H1 (cell line): ENCODE measurements at regions not wholly inside any gene's neighbourhood (a gene's known extent, or its start where the extent isn't known, plus 50 kb on each side); places are given as distances from the start of the nearest gene placed in this dataset.

Experiments
- CTCF ChIA-PET: fragments of 300-600 bp; sonication (Branson Sonifier 250); formaldehyde crosslinking; loops from one replicate; lab custom pipeline; 2021; ENCODE audit not compliant: partially characterized antibody; lab: Charles Lee
- POLR2A ChIA-PET: fragments of 300-600 bp; sonication (Branson Sonifier 250); formaldehyde crosslinking; loops from one replicate; lab custom pipeline; 2021; ENCODE audit warnings: inconsistent platforms; ENCODE audit not compliant: partially characterized antibody; lab: Charles Lee
- DNase-seq, 2 experiments: peaks; one replicate each; pipeline versions ENCODE4 v3.0.0 to v3.0.0-alpha.2; 2010 to 2022; ENCODE audit warnings: low spot score in 2 of 2, low read depth in 1 of 2, mixed read lengths in 1 of 2
- FAIRE-seq: peaks from 2 replicates; lab custom pipeline; 2011; peaks lifted over from hg19 to GRCh38; lab: Jason Lieb, UNC
- H2AFZ ChIP-seq: 2 replicates; pipeline ENCODE4 v1.8.1; 2012; ENCODE audit warnings: low read length, inconsistent platforms
- H2AK5ac ChIP-seq: 2 replicates; pipeline ENCODE4 v1.6.1; 2013; ENCODE audit warnings: low read depth, low read length
- H2BK120ac ChIP-seq: replicated peaks from 2 replicates; pipeline ENCODE3; 2013; ENCODE audit warnings: low read depth, low read length, inconsistent platforms
- H2BK12ac ChIP-seq: 2 replicates; pipeline ENCODE4 v1.6.1; 2013; ENCODE audit warnings: low read depth, low read length
- H2BK15ac ChIP-seq: 2 replicates; pipeline ENCODE4 v1.6.1; 2013; ENCODE audit warnings: low read length
- H2BK20ac ChIP-seq: 2 replicates; pipeline ENCODE4 v1.6.1; 2013; ENCODE audit warnings: low read length
- H2BK5ac ChIP-seq: 2 replicates; pipeline ENCODE4 v1.6.1; 2013; ENCODE audit warnings: low read depth, low read length
- H3K14ac ChIP-seq: 2 replicates; pipeline ENCODE4 v1.6.1; 2013; ENCODE audit warnings: inconsistent platforms; ENCODE audit not compliant: insufficient read length
- H3K18ac ChIP-seq: 2 replicates; pipeline ENCODE4 v1.6.1; 2013; ENCODE audit warnings: low read length; ENCODE audit errors: extremely low read depth
- H3K23ac ChIP-seq: 2 replicates; pipeline ENCODE4 v1.6.1; 2013; ENCODE audit warnings: inconsistent platforms; ENCODE audit not compliant: insufficient read length
- H3K23me2 ChIP-seq: 2 replicates; pipeline ENCODE4 v1.6.1; 2013; ENCODE audit warnings: low read depth, low read length
- H3K27ac ChIP-seq: 2 replicates; pipeline ENCODE4 v1.6.1; 2011; ENCODE audit warnings: low read depth, low read length, inconsistent platforms
- H3K27me3 ChIP-seq, 4 experiments: replicated peaks in 1 of 4; 1 replicate in 1 of 4; 2 replicates in 3 of 4; pipeline versions ENCODE4 v1.6.1 to v1.8.1; 2011 to 2013; ENCODE audit warnings: low read length in 3 of 4, mild to moderate bottlenecking in 3 of 4, inconsistent platforms in 2 of 4, mixed read lengths in 2 of 4, moderate library complexity in 1 of 4; ENCODE audit not compliant: control insufficient read depth in 3 of 4, insufficient read depth in 3 of 4; ENCODE audit errors: extremely low read depth in 1 of 4
- H3K36me3 ChIP-seq, 4 experiments: 2 replicates each; pipeline versions ENCODE4 v1.6.1 to v1.8.1; 2011 to 2013; ENCODE audit warnings: mild to moderate bottlenecking in 4 of 4, low read length in 3 of 4, moderate library complexity in 2 of 4, control low read depth in 1 of 4, inconsistent platforms in 1 of 4; ENCODE audit not compliant: insufficient read depth in 4 of 4, control insufficient read depth in 2 of 4
- H3K4ac ChIP-seq: replicated peaks from 2 replicates; pipeline ENCODE3; 2013; ENCODE audit warnings: low read length, low read depth, mixed read lengths, inconsistent platforms; ENCODE audit not compliant: insufficient read length
- H3K4me1 ChIP-seq, 4 experiments: replicated peaks in 1 of 4; 1 replicate in 1 of 4; 2 replicates in 3 of 4; pipeline versions ENCODE4 v1.6.1 to v1.8.1; 2011 to 2013; ENCODE audit warnings: low read length in 3 of 4, inconsistent platforms in 2 of 4, mixed read lengths in 1 of 4; ENCODE audit not compliant: insufficient read depth in 4 of 4, control insufficient read depth in 3 of 4
- H3K4me2 ChIP-seq, 2 experiments: 2 replicates each; pipeline versions ENCODE4 v1.6.1 to v1.8.1; 2011 to 2013; ENCODE audit warnings: low read depth in 2 of 2, low read length in 2 of 2, control low read depth in 1 of 2, inconsistent platforms in 1 of 2, mild to moderate bottlenecking in 1 of 2; ENCODE audit not compliant: insufficient read depth in 1 of 2
- H3K4me3 ChIP-seq, 4 experiments: fragments of 200-600, 300-600 bp in 1 of 4; sonication (generic), shearing (Covaris generic), sonication (Bioruptor Twin) in 1 of 4; 2 replicates each; pipeline versions ENCODE4 v1.5.1 to v1.8.1; 2011 to 2016; ENCODE audit warnings: low read length in 4 of 4, low read depth in 3 of 4, control low read depth in 2 of 4, inconsistent platforms in 2 of 4, mild to moderate bottlenecking in 2 of 4, mixed read lengths in 1 of 4, moderate library complexity in 1 of 4; ENCODE audit not compliant: insufficient read depth in 2 of 4; ENCODE audit errors: extremely low read depth in 1 of 4
- H3K56ac ChIP-seq: replicated peaks from 2 replicates; pipeline ENCODE3; 2013; ENCODE audit warnings: low read depth, mild to moderate bottlenecking, mixed read lengths, low read length, inconsistent platforms; ENCODE audit not compliant: insufficient read length
- H3K79me1 ChIP-seq: 2 replicates; pipeline ENCODE4 v1.6.1; 2013; ENCODE audit warnings: low read depth, low read length, control low read depth
- H3K79me2 ChIP-seq, 2 experiments: 2 replicates each; pipeline versions ENCODE4 v1.6.1 to v1.8.1; 2012 to 2013; ENCODE audit warnings: low read length in 2 of 2, mild to moderate bottlenecking in 2 of 2, inconsistent platforms in 1 of 2; ENCODE audit not compliant: insufficient read depth in 2 of 2, control insufficient read depth in 1 of 2
- H3K9ac ChIP-seq, 4 experiments: replicated peaks in 1 of 4; 1 replicate in 1 of 4; 2 replicates in 3 of 4; pipeline versions ENCODE4 v1.6.1 to v1.8.1; 2011 to 2013; ENCODE audit warnings: low read depth in 3 of 4, low read length in 3 of 4, control low read depth in 2 of 4, mild to moderate bottlenecking in 2 of 4, moderate library complexity in 2 of 4, inconsistent platforms in 1 of 4; ENCODE audit errors: extremely low read depth in 1 of 4
- H3K9me3 ChIP-seq, 2 experiments: 2 replicates each; pipeline versions ENCODE4 v1.6.1 to v1.8.1; 2012 to 2013; ENCODE audit warnings: mild to moderate bottlenecking in 2 of 2, moderate library complexity in 2 of 2, control low read depth in 1 of 2, inconsistent platforms in 1 of 2, low read depth in 1 of 2, low read length in 1 of 2, mixed read lengths in 1 of 2; ENCODE audit not compliant: insufficient read depth in 2 of 2
- H4K20me1 ChIP-seq, 2 experiments: replicated peaks in 1 of 2; 2 replicates each; pipeline versions ENCODE3 to v1.8.1; 2011 to 2013; ENCODE audit warnings: inconsistent platforms in 2 of 2, low read length in 2 of 2, mild to moderate bottlenecking in 1 of 2; ENCODE audit not compliant: insufficient read depth in 2 of 2, control insufficient read depth in 1 of 2
- H4K5ac ChIP-seq: 2 replicates; pipeline ENCODE4 v1.6.1; 2013; ENCODE audit warnings: low read length, low read depth, mixed read lengths, inconsistent platforms; ENCODE audit not compliant: insufficient read length
- H4K8ac ChIP-seq: 2 replicates; pipeline ENCODE4 v1.8.0; 2013; ENCODE audit warnings: mild to moderate bottlenecking, moderate library complexity, low read length, inconsistent platforms; ENCODE audit not compliant: insufficient read depth; ENCODE audit errors: extremely low read depth
- H4K91ac ChIP-seq: replicated peaks from 2 replicates; pipeline ENCODE3; 2013; ENCODE audit warnings: low read length, mixed read lengths, inconsistent platforms; ENCODE audit not compliant: insufficient read length
- ATF2 ChIP-seq: IDR thresholded peaks from 2 replicates; pipeline ENCODE4 v1.6.1; 2012; ENCODE audit warnings: low read length, inconsistent platforms
- BACH1 ChIP-seq: IDR thresholded peaks from 2 replicates; pipeline ENCODE4 v1.6.1; 2012; ENCODE audit warnings: low read length, improper control_type of control experiment
- BRCA1 ChIP-seq: IDR thresholded peaks from 2 replicates; pipeline ENCODE4 v1.6.1; 2012; ENCODE audit warnings: low read depth, low read length, improper control_type of control experiment
- CBX8 ChIP-seq: fragments of 300-800, 300-1000 bp; sonication (generic); IDR thresholded peaks from 2 replicates; pipeline ENCODE4 v1.7.1; 2016; ENCODE audit warnings: low read depth, low read length, borderline replicate concordance
- CEBPB ChIP-seq: IDR thresholded peaks from 2 replicates; pipeline ENCODE4 v1.6.1; 2012; ENCODE audit warnings: low read depth, low read length
- FOSL1 ChIP-seq: IDR thresholded peaks from 2 replicates; pipeline ENCODE4 v1.6.1; 2011; ENCODE audit warnings: mild to moderate bottlenecking, low read depth, low read length, moderate library complexity; ENCODE audit not compliant: insufficient read depth
- NANOG ChIP-seq: IDR thresholded peaks from 2 replicates; pipeline ENCODE4 v1.6.1; 2011; ENCODE audit warnings: low read length, low read depth, mild to moderate bottlenecking, inconsistent platforms; ENCODE audit not compliant: insufficient read depth, poor library complexity, severe bottlenecking
- NRF1 ChIP-seq: IDR thresholded peaks from 2 replicates; pipeline ENCODE4 v1.6.1; 2011; ENCODE audit warnings: mild to moderate bottlenecking, low read depth, low read length, improper control_type of control experiment
- POLR2A ChIP-seq, 2 experiments: IDR thresholded peaks; 1 replicate in 1 of 2; 2 replicates in 1 of 2; pipeline ENCODE4 v1.6.1; 2011; ENCODE audit warnings: low read depth in 2 of 2, low read length in 2 of 2, mild to moderate bottlenecking in 2 of 2; ENCODE audit errors: control extremely low read depth in 1 of 2
- RAD21 ChIP-seq, 2 experiments: IDR thresholded peaks in 1 of 2; conservative IDR thresholded peaks in 1 of 2; 2 replicates each; pipeline ENCODE4 v1.6.1; 2011; ENCODE audit warnings: low read depth in 2 of 2, low read length in 2 of 2, improper control_type of control experiment in 1 of 2, inconsistent platforms in 1 of 2, mild to moderate bottlenecking in 1 of 2, moderate library complexity in 1 of 2
- TAF7 ChIP-seq: optimal IDR thresholded peaks from 2 replicates; pipeline ENCODE3; 2011; ENCODE audit warnings: low read depth, mild to moderate bottlenecking, inconsistent platforms, low read length, moderate library complexity, borderline replicate concordance
- WGBS, 2 experiments: shearing (Covaris generic) in 1 of 2; methylation state at CpG; one replicate each; pipeline versions ENCODE4 v1.1.6 to v1.1.7; 2013 to 2015; ENCODE audit warnings: low lambda C conversion rate in 2 of 2, mixed read lengths in 2 of 2, inconsistent platforms in 1 of 2, low coverage in 1 of 2, missing lambda C conversion rate in 1 of 2; ENCODE audit not compliant: insufficient replicate concordance in 2 of 2, insufficient coverage in 1 of 2, insufficient read length in 1 of 2; ENCODE audit errors: extremely low coverage in 1 of 2, missing lambda C conversion rate in 1 of 2; 5-methylcytosine and 5-hydroxymethylcytosine counted together
- TF ChIP-seq, protein P1 (sequence below): IDR thresholded peaks from 2 replicates; pipeline ENCODE4 v1.6.1; 2011; ENCODE audit warnings: low read length, improper control_type of control experiment

DNA sequence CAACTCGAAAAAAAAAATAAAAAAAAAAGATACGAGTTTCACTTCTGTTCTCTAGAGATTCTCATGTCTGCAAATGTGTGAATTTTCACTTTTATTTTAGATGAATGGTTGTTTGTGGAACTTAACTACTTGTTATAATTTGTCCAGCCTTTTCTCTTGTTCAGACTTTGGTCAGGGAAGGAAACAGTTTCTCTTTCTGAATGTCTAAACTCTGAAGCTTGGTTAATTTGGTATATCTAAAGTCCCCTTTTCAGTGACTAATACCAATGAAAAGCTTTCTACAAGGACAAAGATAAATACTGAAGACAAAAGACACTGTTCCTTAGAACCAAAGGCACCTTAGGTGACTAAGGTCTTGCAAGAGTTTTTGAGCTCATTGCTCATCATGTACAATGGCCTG lies 144.4 kb upstream of the PIEZO2 start:
- Histone ChIP-seq H4K5ac (no peak overlapping the region), H3K23me2 (no peaks in the 10 kb centered on the region), H3K23ac (no peak overlapping the region), H3K79me1 (no peaks in the 10 kb centered on the region), H3K4ac (no peak overlapping the region), H4K20me1 (no peaks in the 10 kb centered on the region), H4K8ac (no peak overlapping the region), H2AFZ (no peak overlapping the region), H3K4me3 (no peak overlapping the region), H3K36me3 (no peaks in the 10 kb centered on the region), H4K91ac (no peak overlapping the region), H3K56ac (no peak overlapping the region), H3K27ac (no peak overlapping the region), H2AK5ac (no peak overlapping the region), H2BK5ac (no peak overlapping the region), H3K27me3 (no peaks in the 10 kb centered on the region), H3K14ac (no peak overlapping the region), H3K4me2 (no peak overlapping the region), H2BK120ac (no peak overlapping the region), H3K9me3 (no peaks in the 10 kb centered on the region), H2BK20ac (no peak overlapping the region), H3K18ac (no peak overlapping the region), H3K4me1 (no peaks in the 10 kb centered on the region), H3K9ac (no peak overlapping the region), H2BK12ac (no peak overlapping the region), H2BK15ac (no peak overlapping the region), H3K79me2 (no peaks in the 10 kb centered on the region)
- TF ChIP-seq POLR2A (IDR thresholded peaks at IDR 0.05; ENCODE audit: control extremely low read depth in 1 of 2, low read depth in 2 of 2, low read length in 2 of 2) (no peak), BRCA1 (no peak), FOSL1 (no peak), CEBPB (no peak), BACH1 (no peak), RAD21 (IDR thresholded peaks at IDR 0.05 in 1 of 2, conservative IDR thresholded peaks at IDR 0.05 in 1 of 2; ENCODE audit: low read depth in 2 of 2, low read length in 2 of 2) (no peak), NANOG (no peak), NRF1 (no peak), CBX8 (no peak), TAF7 (no peak), ATF2 (no peak)
- TF ChIP-seq, protein P1, sequence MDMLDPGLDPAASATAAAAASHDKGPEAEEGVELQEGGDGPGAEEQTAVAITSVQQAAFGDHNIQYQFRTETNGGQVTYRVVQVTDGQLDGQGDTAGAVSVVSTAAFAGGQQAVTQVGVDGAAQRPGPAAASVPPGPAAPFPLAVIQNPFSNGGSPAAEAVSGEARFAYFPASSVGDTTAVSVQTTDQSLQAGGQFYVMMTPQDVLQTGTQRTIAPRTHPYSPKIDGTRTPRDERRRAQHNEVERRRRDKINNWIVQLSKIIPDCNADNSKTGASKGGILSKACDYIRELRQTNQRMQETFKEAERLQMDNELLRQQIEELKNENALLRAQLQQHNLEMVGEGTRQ, result no peak
- ChIA-PET CTCF (interaction anchor here (0.6 to 1.6 kb wide), 3 partner anchors 17 to 140 kb away, joined by 3 to 7 read pairs (median 3); no protein-coding TSS in a partner anchor), POLR2A (no interaction called here)
- FAIRE-seq (no peak), DNase-seq (no peak)
- WGBS, 2 experiments, result 90% methylated on average over 2 of the region's 2 CpGs; no CpG with 5 or more reads in 1 of the 2 experiments
